ENCODE measurements at regions not wholly inside any gene's neighbourhood (a gene's known extent, or its start where the extent isn't known, plus 50 kb on each side); places are given as distances from the start of the nearest gene placed in this dataset.

DNA sequence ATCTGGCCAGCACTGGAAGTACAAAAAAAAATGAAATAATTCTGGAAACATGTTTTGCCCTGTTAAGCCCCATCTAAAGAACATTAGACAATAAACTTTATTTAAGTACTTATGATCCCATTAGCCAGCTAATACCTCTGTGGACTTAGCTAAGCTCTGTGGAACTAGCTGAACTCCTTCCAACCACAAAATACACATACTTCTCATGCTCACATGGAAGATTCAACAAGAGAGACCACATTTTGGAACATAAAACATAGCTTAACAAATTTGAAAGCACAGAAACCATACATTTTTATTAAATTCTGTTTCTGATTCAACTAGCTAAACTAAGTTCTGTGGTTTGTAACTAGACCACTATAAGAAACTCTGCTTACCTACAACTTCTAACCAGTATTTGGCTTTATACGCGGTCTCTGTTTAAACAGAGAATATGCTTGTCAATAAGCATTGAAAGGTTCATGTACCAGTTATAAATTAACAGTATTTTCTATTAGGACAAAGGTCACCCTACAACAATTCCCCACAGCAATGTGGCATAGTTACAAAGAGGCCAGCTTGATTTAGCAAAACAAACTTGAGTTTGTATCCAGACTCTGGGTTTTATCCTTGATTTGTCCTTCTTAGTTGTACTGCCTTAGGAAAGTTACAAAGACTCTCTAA is 300.1 kb downstream of the C12orf50 start:
- H3K36me3 Mint-ChIP-seq (ENCODE audit: low read depth, unreplicated experiment): no peaks in the 10 kb centered on the region
- DNase-seq (ENCODE audit: low spot score): no peak

DNA sequence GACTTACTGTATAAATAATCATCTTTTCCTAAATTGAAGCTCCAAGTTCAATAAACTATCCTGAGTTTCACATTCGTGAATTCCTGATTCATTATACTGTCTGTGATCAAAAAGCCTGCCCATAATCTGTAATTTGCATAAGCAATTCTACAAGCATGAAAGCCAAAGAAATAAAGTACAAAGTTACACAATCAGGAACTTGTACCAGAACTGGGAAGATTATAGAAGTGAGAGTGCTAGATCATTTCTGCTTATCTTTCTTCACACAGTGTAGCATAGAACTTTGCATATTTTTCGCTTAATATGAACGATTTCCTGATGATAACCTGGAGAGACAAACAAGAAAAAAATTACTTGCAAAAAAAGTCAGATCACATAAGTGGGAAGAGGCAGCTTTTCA is 308.2 kb downstream of the C12orf50 start:
- Mint-ChIP-seq H3K4me1 (ENCODE audit: unreplicated experiment) (no peaks in the 10 kb centered on the region), H3K27me3 (ENCODE audit: unreplicated experiment) (no peaks in the 10 kb centered on the region), H3K4me3 (ENCODE audit: unreplicated experiment) (no peak overlapping the region), H3K9me3 (ENCODE audit: unreplicated experiment) (no peaks in the 10 kb centered on the region), H3K36me3 (ENCODE audit: low read depth, unreplicated experiment) (no peaks in the 10 kb centered on the region), H3K27ac (ENCODE audit: unreplicated experiment) (no peak overlapping the region)
- DNase-seq (ENCODE audit: low spot score): no peak
- TF ChIP-seq, protein P1, sequence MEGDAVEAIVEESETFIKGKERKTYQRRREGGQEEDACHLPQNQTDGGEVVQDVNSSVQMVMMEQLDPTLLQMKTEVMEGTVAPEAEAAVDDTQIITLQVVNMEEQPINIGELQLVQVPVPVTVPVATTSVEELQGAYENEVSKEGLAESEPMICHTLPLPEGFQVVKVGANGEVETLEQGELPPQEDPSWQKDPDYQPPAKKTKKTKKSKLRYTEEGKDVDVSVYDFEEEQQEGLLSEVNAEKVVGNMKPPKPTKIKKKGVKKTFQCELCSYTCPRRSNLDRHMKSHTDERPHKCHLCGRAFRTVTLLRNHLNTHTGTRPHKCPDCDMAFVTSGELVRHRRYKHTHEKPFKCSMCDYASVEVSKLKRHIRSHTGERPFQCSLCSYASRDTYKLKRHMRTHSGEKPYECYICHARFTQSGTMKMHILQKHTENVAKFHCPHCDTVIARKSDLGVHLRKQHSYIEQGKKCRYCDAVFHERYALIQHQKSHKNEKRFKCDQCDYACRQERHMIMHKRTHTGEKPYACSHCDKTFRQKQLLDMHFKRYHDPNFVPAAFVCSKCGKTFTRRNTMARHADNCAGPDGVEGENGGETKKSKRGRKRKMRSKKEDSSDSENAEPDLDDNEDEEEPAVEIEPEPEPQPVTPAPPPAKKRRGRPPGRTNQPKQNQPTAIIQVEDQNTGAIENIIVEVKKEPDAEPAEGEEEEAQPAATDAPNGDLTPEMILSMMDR (IDR thresholded peaks at IDR 0.05; ENCODE audit: unreplicated experiment): no peak

More for the DNA sequence above, 300.1 kb downstream of the C12orf50 start:
- Mint-ChIP-seq H3K9me3 (ENCODE audit: unreplicated experiment) (no peaks in the 10 kb centered on the region), H3K4me3 (ENCODE audit: unreplicated experiment) (no peak overlapping the region), H3K4me1 (ENCODE audit: unreplicated experiment) (no peaks in the 10 kb centered on the region), H3K27ac (ENCODE audit: unreplicated experiment) (no peak overlapping the region), H3K27me3 (ENCODE audit: unreplicated experiment) (no peaks in the 10 kb centered on the region)
- TF ChIP-seq, protein P1 (IDR thresholded peaks at IDR 0.05; ENCODE audit: unreplicated experiment): no peak

DNA sequence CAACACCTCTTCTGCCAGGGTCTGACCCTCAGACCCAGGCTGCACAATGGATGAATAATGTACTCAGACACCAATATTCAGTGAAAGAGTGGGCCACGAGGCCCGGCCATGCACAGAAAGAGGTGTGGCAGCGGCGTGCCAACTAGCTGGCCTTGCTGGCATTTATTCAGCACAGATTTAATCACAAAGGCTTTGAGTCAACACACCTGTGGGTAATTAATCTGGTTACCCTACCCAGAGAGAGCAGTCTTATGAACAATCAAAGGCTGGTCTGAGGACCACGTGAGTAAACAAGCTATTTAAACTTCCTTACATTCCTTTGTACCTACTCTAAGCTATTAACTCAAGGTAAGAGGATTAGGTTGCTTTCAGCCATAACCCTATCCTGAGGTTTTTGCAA is 324.8 kb downstream of the C12orf50 start:
- Mint-ChIP-seq H3K9me3 (ENCODE audit: unreplicated experiment) (no peaks in the 10 kb centered on the region), H3K4me3 (ENCODE audit: unreplicated experiment) (no peak overlapping the region), H3K4me1 (ENCODE audit: unreplicated experiment) (no peaks in the 10 kb centered on the region), H3K36me3 (ENCODE audit: low read depth, unreplicated experiment) (no peaks in the 10 kb centered on the region), H3K27me3 (ENCODE audit: unreplicated experiment) (no peaks in the 10 kb centered on the region), H3K27ac (ENCODE audit: unreplicated experiment) (no peak overlapping the region)
- DNase-seq (ENCODE audit: low spot score): no peak
- TF ChIP-seq, protein P1 (IDR thresholded peaks at IDR 0.05; ENCODE audit: unreplicated experiment): no peak

DNA sequence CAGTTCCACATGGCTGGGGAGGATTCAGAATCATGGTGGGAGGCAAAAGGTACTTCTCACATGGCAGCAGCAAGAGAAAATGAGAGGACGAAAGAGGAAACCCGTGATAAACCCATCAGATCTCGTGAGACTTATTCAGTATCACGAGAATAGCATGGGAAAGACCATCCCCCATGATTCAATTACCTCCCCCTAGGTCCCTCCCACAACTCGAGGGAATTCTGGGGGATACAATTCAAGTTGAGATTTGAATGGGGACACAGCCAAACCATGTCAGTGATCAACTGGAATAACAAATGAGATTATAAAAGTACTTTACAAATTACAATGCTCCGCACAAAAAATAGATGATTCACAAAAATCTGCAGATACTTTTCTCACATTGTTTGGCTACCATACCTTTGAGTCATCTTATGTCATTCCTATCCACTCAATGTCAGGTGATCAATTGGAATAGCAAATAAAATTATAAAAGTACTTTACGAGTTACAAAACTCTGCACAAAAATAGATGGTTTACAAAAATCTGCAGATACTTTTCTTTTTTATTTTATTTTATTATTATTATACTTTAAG is 338.9 kb downstream of the C12orf50 start:
- no peak for DNase-seq (ENCODE audit: low spot score)
- TF ChIP-seq, protein P1 (IDR thresholded peaks at IDR 0.05; ENCODE audit: unreplicated experiment): no peak
- Mint-ChIP-seq H3K36me3 (ENCODE audit: low read depth, unreplicated experiment) (no peaks in the 10 kb centered on the region), H3K27me3 (ENCODE audit: unreplicated experiment) (no peaks in the 10 kb centered on the region), H3K9me3 (ENCODE audit: unreplicated experiment) (no peaks in the 10 kb centered on the region), H3K4me3 (ENCODE audit: unreplicated experiment) (no peak overlapping the region), H3K4me1 (ENCODE audit: unreplicated experiment) (no peaks in the 10 kb centered on the region), H3K27ac (ENCODE audit: unreplicated experiment) (no peak overlapping the region)

DNA sequence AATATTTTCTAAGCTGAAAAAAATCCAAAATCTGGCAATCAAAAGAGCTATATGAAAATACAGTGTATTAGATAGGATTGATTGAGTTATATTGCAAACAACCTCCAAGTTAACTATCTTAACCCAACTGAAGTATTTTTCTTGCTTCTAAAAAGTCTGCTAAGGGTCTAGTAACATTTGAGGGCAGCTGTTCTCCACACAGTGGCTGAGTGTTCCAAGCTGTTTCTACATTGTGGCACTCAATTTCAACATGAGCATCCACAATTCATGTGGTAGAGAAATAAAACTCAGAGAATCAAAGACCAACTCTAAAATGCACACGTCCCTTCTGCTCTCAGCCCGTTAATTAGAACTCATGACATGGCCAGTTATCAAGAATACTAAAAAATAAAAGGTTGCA is 340.0 kb downstream of the C12orf50 start:
- TF ChIP-seq, protein P1 (IDR thresholded peaks at IDR 0.05; ENCODE audit: unreplicated experiment): no peak
- H3K4me1 Mint-ChIP-seq (ENCODE audit: unreplicated experiment): no peaks in the 10 kb centered on the region
- no peaks in the 10 kb centered on the region for H3K27me3 Mint-ChIP-seq (ENCODE audit: unreplicated experiment)
- H3K9me3 Mint-ChIP-seq (ENCODE audit: unreplicated experiment): no peaks in the 10 kb centered on the region
- H3K4me3 Mint-ChIP-seq (ENCODE audit: unreplicated experiment): no peak overlapping the region
- no peaks in the 10 kb centered on the region for H3K36me3 Mint-ChIP-seq (ENCODE audit: low read depth, unreplicated experiment)
- no peak overlapping the region for H3K27ac Mint-ChIP-seq (ENCODE audit: unreplicated experiment)
- no peak for DNase-seq (ENCODE audit: low spot score)
